ENCODE measurements at regions not wholly inside any gene's neighbourhood (a gene's known extent, or its start where the extent isn't known, plus 50 kb on each side); places are given as distances from the start of the nearest gene placed in this dataset.

DNA sequence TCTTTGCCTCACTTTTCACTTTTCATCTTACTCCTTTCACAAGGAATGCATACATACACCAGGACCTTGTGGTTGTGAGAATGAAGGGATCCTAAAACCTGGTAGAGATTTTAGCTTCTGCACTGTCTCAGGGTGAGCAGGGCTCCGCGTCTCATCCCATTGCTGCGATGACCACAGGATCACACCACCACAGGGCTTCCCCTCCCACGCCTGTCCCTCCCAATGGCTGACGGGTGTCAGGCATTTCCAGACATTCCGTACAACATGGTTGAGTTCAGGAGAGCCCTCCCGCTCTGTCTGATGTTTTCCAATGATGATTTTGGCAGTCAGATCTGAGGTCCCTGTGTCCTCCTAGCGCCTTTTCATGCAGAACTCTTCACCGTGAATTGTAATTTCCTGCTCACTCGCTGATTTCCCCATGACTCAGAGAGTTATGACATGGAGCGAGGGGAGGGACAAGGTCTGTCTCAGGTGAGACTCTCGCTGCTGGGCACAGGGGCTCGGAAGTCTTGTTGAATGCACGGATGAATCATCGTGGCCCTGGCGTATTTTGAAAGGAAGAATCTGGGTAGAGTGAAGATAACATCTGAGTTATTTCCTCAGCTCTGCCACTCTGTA lies 102.8 kb downstream of the TEX29 start:
- Mint-ChIP-seq H3K27me3 (ENCODE audit: low read depth) (peaks cover 8% of the 10 kb centered on the region; the same call in 1 of the 2 replicates), H3K9me3 (no peaks in the 10 kb centered on the region), H3K4me3 (no peak overlapping the region), H3K27ac (no peak overlapping the region), H3K4me1 (peaks cover 0 to 4% of the 10 kb centered on the region in 2 experiments; a peak in 1 of 4 replicates), H3K36me3 (ENCODE audit: insufficient read depth in 1 of 3, low read depth in 3 of 3) (no peaks in the 10 kb centered on the region)
- Histone ChIP-seq H3K4me2 (ENCODE audit: insufficient read depth, insufficient read length, low read length) (no peak overlapping the region), H3K4ac (ENCODE audit: low read depth, low read length) (no peak overlapping the region), H3K23me2 (ENCODE audit: insufficient read length, low read depth, low read length, poor library complexity, severe bottlenecking) (no peaks in the 10 kb centered on the region), H2AK5ac (ENCODE audit: insufficient read length, low read length) (no peak overlapping the region), H3K79me1 (ENCODE audit: insufficient read depth, low read depth, low read length, poor library complexity, severe bottlenecking) (no peaks in the 10 kb centered on the region), H3K9me3 (ENCODE audit: control insufficient read depth, low read depth, low read length) (no peaks in the 10 kb centered on the region), H3K14ac (ENCODE audit: insufficient read depth, low read length) (no peak overlapping the region; the same call in 1 of the 2 replicates), H3K27me3 (ENCODE audit: insufficient read depth, low read length) (no peaks in the 10 kb centered on the region), H3K23ac (ENCODE audit: insufficient read length, low read depth, low read length) (no peak overlapping the region), H2AFZ (ENCODE audit: low read length) (no peak overlapping the region), H4K5ac (ENCODE audit: insufficient read length, low read depth, low read length) (no peak overlapping the region), H4K91ac (ENCODE audit: insufficient read length, low read depth, low read length) (no peak overlapping the region), H2BK5ac (ENCODE audit: insufficient read length, low read length) (no peak overlapping the region), H4K20me1 (ENCODE audit: control insufficient read depth, insufficient read depth, insufficient read length) (no peaks in the 10 kb centered on the region), H2BK20ac (ENCODE audit: low read depth, low read length, poor library complexity, severe bottlenecking) (no peak overlapping the region), H3K27ac (ENCODE audit: insufficient read length, low read depth, low read length) (no peak overlapping the region), H3K4me1 (ENCODE audit: insufficient read depth, low read length) (no peaks in the 10 kb centered on the region), H2BK12ac (ENCODE audit: insufficient read length, low read depth, low read length) (no peak overlapping the region), H4K8ac (replicated peaks; ENCODE audit: insufficient read length, low read depth, low read length) (no peak overlapping the region), H3K56ac (ENCODE audit: insufficient read length, low read depth, low read length) (no peak overlapping the region), H3T11ph (ENCODE audit: low read length) (no peak overlapping the region), H3K18ac (ENCODE audit: insufficient read length, low read depth, low read length) (no peak overlapping the region), H2BK15ac (ENCODE audit: low read depth, low read length) (no peak overlapping the region), H2BK120ac (ENCODE audit: low read depth, low read length, poor library complexity, severe bottlenecking) (no peak overlapping the region), H3K79me2 (ENCODE audit: insufficient read depth, low read length) (no peaks in the 10 kb centered on the region), H3K9ac (ENCODE audit: extremely low read depth, insufficient read length, low read length) (no peak overlapping the region)
- DNase-seq, result no peak
- TF ChIP-seq, protein P1, sequence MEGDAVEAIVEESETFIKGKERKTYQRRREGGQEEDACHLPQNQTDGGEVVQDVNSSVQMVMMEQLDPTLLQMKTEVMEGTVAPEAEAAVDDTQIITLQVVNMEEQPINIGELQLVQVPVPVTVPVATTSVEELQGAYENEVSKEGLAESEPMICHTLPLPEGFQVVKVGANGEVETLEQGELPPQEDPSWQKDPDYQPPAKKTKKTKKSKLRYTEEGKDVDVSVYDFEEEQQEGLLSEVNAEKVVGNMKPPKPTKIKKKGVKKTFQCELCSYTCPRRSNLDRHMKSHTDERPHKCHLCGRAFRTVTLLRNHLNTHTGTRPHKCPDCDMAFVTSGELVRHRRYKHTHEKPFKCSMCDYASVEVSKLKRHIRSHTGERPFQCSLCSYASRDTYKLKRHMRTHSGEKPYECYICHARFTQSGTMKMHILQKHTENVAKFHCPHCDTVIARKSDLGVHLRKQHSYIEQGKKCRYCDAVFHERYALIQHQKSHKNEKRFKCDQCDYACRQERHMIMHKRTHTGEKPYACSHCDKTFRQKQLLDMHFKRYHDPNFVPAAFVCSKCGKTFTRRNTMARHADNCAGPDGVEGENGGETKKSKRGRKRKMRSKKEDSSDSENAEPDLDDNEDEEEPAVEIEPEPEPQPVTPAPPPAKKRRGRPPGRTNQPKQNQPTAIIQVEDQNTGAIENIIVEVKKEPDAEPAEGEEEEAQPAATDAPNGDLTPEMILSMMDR (conservative IDR thresholded peaks at IDR 0.05), result no peak
- no CpG with 5 or more reads among the region's 16 CpGs for whole genome bisulfite sequencing (ENCODE audit: extremely low coverage, insufficient read length, low lambda C conversion rate)
